ENCODE measurements at regions not wholly inside any gene's neighbourhood (a gene's known extent, or its start where the extent isn't known, plus 50 kb on each side); places are given as distances from the start of the nearest gene placed in this dataset.
"Not testable (repeated sequence)": the region's sequence is repeated elsewhere in the genome, so short reads cannot be mapped to it uniquely, and the experiment has no call there.

DNA sequence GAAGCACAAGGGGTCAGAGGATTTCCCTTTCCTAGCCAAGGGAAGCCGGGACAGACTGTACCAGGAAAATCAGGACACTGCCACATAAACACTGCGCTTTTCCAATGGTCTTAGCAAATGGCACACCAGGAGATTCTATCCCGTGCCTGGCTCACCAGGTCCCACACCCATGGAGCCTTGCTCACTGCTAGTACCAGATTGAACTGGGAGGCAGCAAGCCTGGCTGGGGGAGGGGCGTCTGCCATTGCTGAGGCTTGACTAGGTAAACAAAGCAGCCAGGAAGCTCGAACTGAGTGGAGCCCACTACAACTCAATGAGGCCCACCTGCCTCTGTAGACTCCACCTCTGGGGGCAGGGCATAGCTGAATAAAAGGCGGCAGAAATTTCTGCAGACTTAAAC is 511.8 kb upstream of the PRR20A start:
- TF ChIP-seq, protein P1, sequence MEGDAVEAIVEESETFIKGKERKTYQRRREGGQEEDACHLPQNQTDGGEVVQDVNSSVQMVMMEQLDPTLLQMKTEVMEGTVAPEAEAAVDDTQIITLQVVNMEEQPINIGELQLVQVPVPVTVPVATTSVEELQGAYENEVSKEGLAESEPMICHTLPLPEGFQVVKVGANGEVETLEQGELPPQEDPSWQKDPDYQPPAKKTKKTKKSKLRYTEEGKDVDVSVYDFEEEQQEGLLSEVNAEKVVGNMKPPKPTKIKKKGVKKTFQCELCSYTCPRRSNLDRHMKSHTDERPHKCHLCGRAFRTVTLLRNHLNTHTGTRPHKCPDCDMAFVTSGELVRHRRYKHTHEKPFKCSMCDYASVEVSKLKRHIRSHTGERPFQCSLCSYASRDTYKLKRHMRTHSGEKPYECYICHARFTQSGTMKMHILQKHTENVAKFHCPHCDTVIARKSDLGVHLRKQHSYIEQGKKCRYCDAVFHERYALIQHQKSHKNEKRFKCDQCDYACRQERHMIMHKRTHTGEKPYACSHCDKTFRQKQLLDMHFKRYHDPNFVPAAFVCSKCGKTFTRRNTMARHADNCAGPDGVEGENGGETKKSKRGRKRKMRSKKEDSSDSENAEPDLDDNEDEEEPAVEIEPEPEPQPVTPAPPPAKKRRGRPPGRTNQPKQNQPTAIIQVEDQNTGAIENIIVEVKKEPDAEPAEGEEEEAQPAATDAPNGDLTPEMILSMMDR (IDR thresholded peaks at IDR 0.05; ENCODE audit: control extremely low read depth in 1 of 3, insufficient read depth in 1 of 3, low read depth in 1 of 3, low read length in 3 of 3), result not testable (repeated sequence)
- not testable (repeated sequence) for TF ChIP-seq KDM4A (IDR thresholded peaks at IDR 0.05; ENCODE audit: low read depth, low read length, severe bottlenecking); CHD2 (IDR thresholded peaks at IDR 0.05; ENCODE audit: low read length); GABPA (IDR thresholded peaks at IDR 0.05; ENCODE audit: borderline replicate concordance, insufficient read depth, low read length)
- TF ChIP-seq, protein P2, sequence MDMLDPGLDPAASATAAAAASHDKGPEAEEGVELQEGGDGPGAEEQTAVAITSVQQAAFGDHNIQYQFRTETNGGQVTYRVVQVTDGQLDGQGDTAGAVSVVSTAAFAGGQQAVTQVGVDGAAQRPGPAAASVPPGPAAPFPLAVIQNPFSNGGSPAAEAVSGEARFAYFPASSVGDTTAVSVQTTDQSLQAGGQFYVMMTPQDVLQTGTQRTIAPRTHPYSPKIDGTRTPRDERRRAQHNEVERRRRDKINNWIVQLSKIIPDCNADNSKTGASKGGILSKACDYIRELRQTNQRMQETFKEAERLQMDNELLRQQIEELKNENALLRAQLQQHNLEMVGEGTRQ (IDR thresholded peaks at IDR 0.05; ENCODE audit: low read length), result not testable (repeated sequence)
- TF ChIP-seq, protein P3, sequence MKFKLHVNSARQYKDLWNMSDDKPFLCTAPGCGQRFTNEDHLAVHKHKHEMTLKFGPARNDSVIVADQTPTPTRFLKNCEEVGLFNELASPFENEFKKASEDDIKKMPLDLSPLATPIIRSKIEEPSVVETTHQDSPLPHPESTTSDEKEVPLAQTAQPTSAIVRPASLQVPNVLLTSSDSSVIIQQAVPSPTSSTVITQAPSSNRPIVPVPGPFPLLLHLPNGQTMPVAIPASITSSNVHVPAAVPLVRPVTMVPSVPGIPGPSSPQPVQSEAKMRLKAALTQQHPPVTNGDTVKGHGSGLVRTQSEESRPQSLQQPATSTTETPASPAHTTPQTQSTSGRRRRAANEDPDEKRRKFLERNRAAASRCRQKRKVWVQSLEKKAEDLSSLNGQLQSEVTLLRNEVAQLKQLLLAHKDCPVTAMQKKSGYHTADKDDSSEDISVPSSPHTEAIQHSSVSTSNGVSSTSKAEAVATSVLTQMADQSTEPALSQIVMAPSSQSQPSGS (IDR thresholded peaks at IDR 0.05; ENCODE audit: low read length), result not testable (repeated sequence)

Data from H1 (cell line).